Kidney (tissue), 13 donors: ENCODE measurements at regions not wholly inside any gene's neighbourhood (a gene's known extent, or its start where the extent isn't known, plus 50 kb on each side); places are given as distances from the start of the nearest gene placed in this dataset.
A peak's percentile ranks its signal among the peaks of the same experiment; 100 is the strongest.
"Not testable (repeated sequence)": the region's sequence is repeated elsewhere in the genome, so short reads cannot be mapped to it uniquely, and the experiment has no call there.

ENCODE experiments used
- DNase-seq, 5 donors: peaks; one replicate each; pipeline ENCODE4 v3.0.0-alpha.2; 2013 to 2020
- FAIRE-seq: peaks from 2 replicates; lab custom pipeline; 2012; peaks lifted over from hg19 to GRCh38; lab: Jason Lieb, UNC
- H3K27ac ChIP-seq, 2 donors: one replicate each; pipeline ENCODE4 v1.7.0; 2013; ENCODE audit warnings: low read depth in 2 of 2, low read length in 2 of 2, inconsistent platforms in 1 of 2
- H3K27me3 ChIP-seq: one replicate; pipeline ENCODE4 v1.7.1; 2013; ENCODE audit warnings: low read length, inconsistent platforms; ENCODE audit not compliant: control insufficient read depth, insufficient read depth
- H3K36me3 ChIP-seq, 3 donors: one replicate each; pipeline versions ENCODE4 v1.7.0 to v1.7.1; 2013; ENCODE audit warnings: low read length in 3 of 3, control low read depth in 1 of 3, inconsistent platforms in 1 of 3; ENCODE audit not compliant: insufficient read depth in 3 of 3, control insufficient read depth in 2 of 3
- H3K4me1 ChIP-seq, 3 donors: one replicate each; pipeline versions ENCODE4 v1.7.0 to v1.7.1; 2013; ENCODE audit warnings: low read length in 3 of 3, inconsistent platforms in 1 of 3, low read depth in 1 of 3; ENCODE audit not compliant: control insufficient read depth in 2 of 3, insufficient read depth in 2 of 3
- H3K4me3 ChIP-seq, 3 donors: one replicate each; pipeline versions ENCODE4 v1.7.0 to v1.8.1; 2013; ENCODE audit warnings: low read length in 3 of 3, control low read depth in 1 of 3, inconsistent platforms in 1 of 3
- H3K9ac ChIP-seq, 3 donors: one replicate each; pipeline versions ENCODE4 v1.7.0 to v1.7.1; 2013; ENCODE audit warnings: low read length in 3 of 3, control low read depth in 1 of 3, inconsistent platforms in 1 of 3
- H3K9me3 ChIP-seq, 3 donors: one replicate each; pipeline versions ENCODE4 v1.7.0 to v1.7.1; 2013; ENCODE audit warnings: low read length in 3 of 3, control low read depth in 1 of 3, inconsistent platforms in 1 of 3; ENCODE audit not compliant: control insufficient read depth in 2 of 3, insufficient read depth in 1 of 3
- CTCF ChIP-seq: IDR thresholded peaks from 3 replicates; pipeline ENCODE4 v1.5.1; 2012; ENCODE audit warnings: mild to moderate bottlenecking, moderate library complexity, borderline replicate concordance; ENCODE audit not compliant: insufficient read depth; ENCODE audit errors: extremely low read depth
- intact Hi-C: fragments of 100-400 bp; cut with DNase I; formaldehyde crosslinking; loops from one replicate; pipeline ENCODE4 v1.11.1; 2022
- donor health status: control.
- donor health status: control.
- donor health status: control.
- donor health status: control.
- donor health status: control.
- donor health status: DM: yes; HTN: yes; CAD: no.
- donor health status: Normal renal cell carcinoma (clear cell type).

DNA sequence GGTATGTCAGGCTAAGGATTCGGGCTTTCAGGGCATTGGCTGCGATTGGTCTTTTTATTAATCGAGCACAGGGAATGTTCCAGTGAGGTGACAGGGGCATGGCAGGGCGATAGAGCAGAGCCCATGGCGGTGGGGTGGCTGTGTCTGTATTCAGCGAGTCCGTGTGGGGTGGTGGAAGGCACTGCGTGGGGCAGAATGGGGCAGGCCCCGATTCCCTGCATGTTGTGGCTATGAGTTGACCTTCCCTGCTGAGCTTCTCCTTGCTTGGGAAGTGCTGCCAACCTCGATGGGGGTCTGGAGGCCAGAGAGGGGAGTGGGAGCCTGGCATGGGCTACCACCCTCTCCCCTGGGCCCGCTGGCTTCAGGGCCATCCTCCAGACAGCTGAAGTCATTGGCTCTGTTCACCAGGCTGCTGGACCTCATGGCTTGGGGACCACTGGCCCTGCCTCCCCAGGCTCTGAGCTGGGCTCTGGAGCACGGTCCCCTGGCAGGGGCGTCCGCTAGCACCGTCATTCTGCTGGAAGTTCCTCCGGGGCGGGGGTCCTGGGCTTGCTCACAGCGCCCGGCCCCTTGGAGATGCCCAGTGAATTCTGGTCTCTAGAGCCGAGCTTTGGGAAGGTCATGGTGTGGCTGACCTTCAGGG lies 92.1 kb downstream of the NPIPB11 start:
- intact Hi-C loops = no loop called here

DNA sequence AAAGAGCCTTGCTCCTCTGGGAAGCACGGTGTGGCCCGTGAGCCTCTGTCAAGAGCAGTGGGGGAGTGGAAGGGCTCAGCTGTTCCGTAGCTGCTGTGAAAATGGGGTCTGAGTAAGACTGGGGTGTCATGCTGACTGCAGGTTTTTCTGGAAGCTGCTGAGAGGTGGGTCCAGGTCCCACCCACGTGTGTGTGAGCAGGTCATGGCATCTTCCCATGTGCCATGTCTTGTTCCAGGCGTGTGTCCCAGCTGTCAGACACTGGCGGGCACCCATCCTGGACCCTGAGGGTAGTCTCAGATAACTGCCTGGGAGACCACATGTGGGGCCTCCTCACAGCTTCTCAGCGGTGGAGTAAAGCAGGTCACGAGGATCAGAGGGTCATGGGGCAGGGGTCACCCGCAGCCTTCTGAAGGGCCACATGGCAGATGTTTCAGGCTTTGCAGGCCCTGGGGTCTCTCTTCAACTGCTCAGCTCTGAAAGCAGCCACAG lies 92.9 kb downstream of the NPIPB11 start:
- Histone ChIP-seq H3K36me3 (no peaks in the 10 kb centered on the region), H3K4me1 (no peaks in the 10 kb centered on the region), H3K27ac (no peak overlapping the region), H3K27me3 (no peaks in the 10 kb centered on the region), H3K9ac (no peak overlapping the region), H3K4me3 (no peak overlapping the region), H3K9me3 (no peaks in the 10 kb centered on the region)
- no peak for FAIRE-seq
- no peak for TF ChIP-seq CTCF
- intact Hi-C loops = no loop called here
- peak in 1 of 5 donors; percentile 58 for DNase-seq

More for the DNA sequence above, 92.1 kb downstream of the NPIPB11 start:
- no peaks in the 10 kb centered on the region for H3K9me3 ChIP-seq
- no peaks in the 10 kb centered on the region for H3K36me3 ChIP-seq
- no peak overlapping the region for H3K27ac ChIP-seq
- H3K9ac ChIP-seq = no peak overlapping the region
- H3K27me3 ChIP-seq = no peaks in the 10 kb centered on the region
- FAIRE-seq (no peak), DNase-seq (no peak)
- no peak for TF ChIP-seq CTCF
- H3K4me3 ChIP-seq = no peak overlapping the region
- H3K4me1 ChIP-seq = no peaks in the 10 kb centered on the region

DNA sequence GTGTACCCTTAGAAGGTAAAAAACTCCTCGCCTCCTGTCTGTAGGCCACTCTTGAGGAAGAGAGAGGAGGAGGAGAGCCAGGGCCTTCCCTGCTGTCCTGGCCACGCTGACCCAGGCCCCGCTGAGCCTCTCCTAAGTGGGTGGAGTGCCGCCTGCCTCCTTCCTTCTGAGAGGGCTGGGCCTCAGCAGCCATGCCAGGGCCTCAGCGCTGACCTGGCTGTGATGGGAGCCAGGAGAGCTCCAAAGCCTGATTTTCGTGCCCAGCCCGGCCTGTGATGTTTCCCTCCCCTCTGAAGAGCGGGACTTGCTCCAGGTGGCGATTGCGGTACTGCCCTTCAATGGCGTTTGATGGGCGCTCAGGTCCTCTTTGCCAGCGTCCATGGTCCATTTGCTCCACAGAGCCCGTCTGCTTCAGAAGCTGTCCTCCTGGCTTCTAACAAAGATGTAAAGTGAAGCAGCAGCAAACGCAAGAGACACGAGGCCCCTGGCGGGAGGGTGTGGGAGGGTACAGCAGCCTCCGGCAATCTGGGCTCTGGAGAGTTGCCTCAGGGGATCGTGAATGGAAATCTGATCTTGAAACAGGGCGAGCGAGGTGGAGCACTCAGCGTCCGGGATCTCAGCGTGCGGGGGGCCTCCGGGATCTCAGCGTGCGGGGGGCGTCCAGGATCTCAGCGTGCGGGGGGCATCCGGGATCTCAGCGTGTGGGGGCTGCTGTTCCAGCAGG lies 93.5 kb downstream of the NPIPB11 start:
- no peak for FAIRE-seq
- intact Hi-C loops = no loop called here
- H3K27ac ChIP-seq = no peak overlapping the region

GRCh38 chr16:29312345-29312675 lies 94.2 kb downstream of the NPIPB11 start:
- H3K4me3 ChIP-seq, FAIRE-seq, H3K4me1 ChIP-seq, DNase-seq, H3K9me3 ChIP-seq, H3K27ac ChIP-seq, H3K36me3 ChIP-seq, H3K27me3 ChIP-seq, H3K9ac ChIP-seq, intact Hi-C loops: not testable (repeated sequence)

More for the DNA sequence above, 93.5 kb downstream of the NPIPB11 start:
- no peak overlapping the region for H3K9ac ChIP-seq
- no peak for TF ChIP-seq CTCF
- H3K9me3 ChIP-seq = no peaks in the 10 kb centered on the region
- no peaks in the 10 kb centered on the region for H3K4me1 ChIP-seq
- peak in 4 of 5 donors; percentile 82 to 87 (median 84) for DNase-seq
- H3K36me3 ChIP-seq = no peaks in the 10 kb centered on the region
- H3K27me3 ChIP-seq = no peaks in the 10 kb centered on the region
- no peak overlapping the region for H3K4me3 ChIP-seq
